ENCODE measurements at regions not wholly inside any gene's neighbourhood (a gene's known extent, or its start where the extent isn't known, plus 50 kb on each side); places are given as distances from the start of the nearest gene placed in this dataset.
"Not testable (repeated sequence)": the region's sequence is repeated elsewhere in the genome, so short reads cannot be mapped to it uniquely, and the experiment has no call there.

DNA sequence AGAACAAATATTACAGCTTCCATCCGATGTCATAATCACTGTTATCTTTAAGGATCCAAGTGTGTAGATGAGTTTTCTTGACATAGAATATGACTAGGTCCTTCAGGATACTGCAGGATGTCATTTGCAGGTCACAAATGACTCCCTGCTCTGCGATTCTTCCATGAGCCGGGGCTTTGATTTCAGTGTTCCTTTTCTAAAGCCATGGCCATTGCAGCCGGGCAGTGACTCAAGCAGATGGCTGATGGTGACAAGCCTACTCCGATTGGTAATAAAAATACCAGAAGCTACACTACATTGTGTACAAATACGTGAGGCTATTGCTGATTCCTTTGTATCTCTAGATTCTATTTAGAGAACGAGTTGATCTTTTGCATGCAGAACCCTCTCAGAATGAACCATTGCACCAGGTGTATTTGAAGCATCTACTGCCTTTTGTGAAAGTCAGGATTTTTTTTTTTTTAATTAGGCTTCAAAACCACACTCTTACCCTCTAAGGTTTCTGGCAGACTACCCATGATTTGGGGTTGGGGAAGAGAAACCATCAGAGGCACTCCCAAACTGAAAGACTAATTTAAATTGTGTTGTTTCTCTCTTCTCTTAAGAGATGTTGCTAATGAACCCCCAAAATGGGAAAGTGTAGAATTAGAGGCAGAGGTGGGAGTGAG, 271.0 kb upstream of the ADRA1B start:
- no peak for DNase-seq (ENCODE audit: low spot score)

DNA sequence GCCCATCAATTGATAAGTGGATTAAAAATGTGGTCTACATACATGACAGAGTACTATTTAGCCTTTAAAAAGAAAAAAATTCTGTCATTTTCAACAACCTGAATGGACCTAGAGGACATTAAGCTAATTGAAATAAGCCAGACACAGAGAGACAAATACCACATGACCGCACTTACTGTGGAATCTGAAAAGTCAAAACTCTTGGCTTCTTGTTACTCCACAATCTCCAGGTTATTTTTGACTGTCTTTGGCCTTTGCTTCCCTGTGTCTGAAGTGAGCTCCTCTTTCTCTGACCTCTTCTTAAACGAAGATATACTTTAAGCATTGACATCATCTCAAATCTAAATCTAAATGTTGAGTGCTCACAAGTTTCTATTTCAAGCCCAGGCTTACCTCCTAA, 265.5 kb upstream of the ADRA1B start:
- no peak for DNase-seq (ENCODE audit: low spot score)

DNA sequence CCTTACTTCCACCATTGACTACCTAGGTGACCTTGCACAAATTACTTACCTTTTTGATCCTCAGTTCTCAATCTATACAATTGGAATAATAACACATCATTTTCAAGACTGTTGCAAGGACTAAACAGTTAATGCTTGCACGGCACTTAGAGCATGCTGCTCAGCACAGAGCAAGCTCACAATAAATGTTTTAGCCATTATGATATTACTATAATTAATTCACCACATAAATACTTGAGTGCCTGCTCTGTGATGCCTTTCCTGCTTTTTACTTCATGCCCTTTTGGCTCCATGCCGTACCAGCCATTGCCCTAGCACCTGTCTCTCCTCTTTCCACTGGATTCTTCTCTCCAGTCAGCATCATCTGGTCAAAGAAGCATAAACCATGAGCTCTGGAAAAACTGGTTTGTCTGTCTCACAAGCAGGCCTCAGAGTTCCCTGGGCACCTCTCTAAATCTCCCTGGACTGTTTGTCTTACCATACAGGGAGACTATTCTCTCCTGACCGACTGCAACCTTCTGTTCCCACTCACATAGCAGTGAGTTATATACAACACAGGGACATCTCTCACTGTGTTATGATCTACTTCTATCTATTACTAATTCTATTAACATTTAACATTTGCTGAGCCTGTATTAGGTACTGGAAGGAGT, 260.4 kb upstream of the ADRA1B start:
- DNase-seq (ENCODE audit: low spot score), result no peak

DNA sequence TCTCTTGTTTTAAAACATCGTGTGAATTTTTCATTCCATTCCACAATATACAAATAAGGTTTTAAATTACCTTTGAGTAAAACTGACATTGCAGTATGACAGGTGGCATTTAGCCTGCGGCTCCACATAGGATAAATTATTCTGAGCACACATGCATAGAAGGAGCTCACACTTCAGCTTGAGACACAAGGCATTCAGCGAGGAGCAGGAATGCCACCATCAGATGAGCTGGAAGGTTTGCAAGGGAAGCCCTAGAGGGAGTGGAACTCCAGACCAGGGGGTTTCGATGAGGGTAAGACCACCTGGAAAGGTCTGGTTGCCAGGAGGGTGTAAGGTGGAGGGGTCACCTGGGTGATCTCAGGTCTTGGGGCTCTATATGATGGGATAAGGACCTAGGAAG, 259.0 kb upstream of the ADRA1B start:
- no peak for DNase-seq (ENCODE audit: low spot score)

DNA sequence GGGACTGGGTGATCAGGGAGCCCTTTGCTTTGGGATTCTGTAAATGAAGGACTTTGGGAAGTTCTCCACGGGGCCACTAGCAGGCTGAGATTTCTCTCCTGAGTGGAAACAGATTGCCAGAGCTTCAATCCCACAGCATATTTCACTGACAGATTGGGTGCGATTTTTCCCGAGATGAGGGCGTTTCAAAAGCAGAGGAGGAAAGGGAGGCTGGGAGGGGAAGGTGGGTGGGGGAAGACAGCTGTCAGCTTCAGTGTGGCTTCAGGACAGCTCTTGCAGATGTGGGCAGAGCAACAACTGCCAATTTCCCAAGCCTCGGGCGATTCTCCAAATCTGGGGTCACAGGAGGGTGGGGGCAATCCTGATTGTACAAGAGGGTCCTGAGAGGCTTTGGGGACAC, 258.5 kb upstream of the ADRA1B start:
- DNase-seq (ENCODE audit: low spot score), result no peak

DNA sequence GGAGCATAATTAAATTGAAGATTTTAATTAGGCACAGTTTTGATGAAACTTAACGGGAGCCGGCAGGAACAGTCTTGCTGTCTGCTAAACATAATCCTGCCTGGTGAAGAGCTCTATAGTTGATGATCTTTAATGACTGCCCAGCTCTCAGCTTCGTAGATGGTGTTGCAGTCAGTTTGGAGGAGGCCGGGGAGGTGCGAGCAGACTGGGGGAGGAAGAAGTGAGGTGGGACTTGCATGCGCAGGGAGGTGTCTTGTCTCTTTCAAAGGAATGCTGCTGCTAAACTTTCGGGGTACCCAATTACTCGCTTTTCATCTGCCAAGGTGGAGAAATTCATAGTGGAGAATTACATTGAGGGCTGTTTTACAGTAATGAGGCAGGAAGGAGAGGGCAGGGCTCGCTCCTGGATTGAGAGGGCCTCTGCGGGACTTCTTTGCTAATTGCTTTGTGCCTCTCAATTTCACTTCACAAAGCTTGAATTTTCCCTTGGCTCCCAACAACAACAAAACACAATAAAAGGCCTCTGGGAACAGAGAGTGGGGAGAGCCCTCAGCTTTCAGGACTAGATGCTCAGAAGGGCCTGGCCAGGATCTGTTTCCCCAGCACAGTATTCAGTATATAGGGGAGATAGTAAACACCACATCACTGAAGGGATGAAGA, 257.9 kb upstream of the ADRA1B start:
- DNase-seq (ENCODE audit: low spot score), result no peak

DNA sequence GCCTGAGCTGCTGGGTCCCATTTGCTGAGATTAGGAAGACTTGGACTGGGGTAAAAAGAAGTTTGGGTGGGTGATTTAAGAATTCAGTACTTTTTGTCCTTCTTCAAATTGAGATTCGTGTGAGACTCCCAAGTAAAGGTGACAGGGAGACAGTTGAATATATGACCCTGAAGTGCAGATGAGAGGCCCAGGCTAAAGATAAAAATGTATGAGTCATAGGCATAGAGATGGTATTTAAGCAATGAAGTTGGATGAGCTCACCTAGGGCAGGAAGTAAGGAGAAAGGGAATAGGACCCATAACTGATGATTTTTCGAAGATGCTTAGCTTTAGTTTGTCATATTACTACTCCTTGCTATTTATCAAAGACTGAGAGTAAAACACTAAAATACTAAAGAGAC, 255.9 kb upstream of the ADRA1B start:
- DNase-seq (ENCODE audit: low spot score), result no peak

DNA sequence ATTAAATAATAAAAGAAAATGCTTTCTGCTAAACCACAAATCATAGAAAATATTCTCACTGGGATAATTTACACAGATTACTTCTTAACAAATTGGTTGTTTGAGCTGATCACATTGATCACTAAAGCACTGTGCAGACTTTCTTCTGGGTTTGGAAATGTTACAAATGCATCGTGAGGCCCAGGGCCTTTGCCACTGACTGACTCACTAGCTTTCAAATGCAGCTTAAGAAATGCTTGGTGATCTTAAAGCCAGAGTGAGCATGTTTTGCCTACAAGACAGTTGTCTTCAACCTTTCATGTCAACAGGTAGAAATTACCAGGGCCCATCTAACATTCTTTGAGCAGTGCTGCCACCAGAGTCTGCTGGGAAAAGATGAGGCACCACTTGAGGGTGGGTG, 252.3 kb upstream of the ADRA1B start:
- no peak for DNase-seq (ENCODE audit: low spot score)

DNA sequence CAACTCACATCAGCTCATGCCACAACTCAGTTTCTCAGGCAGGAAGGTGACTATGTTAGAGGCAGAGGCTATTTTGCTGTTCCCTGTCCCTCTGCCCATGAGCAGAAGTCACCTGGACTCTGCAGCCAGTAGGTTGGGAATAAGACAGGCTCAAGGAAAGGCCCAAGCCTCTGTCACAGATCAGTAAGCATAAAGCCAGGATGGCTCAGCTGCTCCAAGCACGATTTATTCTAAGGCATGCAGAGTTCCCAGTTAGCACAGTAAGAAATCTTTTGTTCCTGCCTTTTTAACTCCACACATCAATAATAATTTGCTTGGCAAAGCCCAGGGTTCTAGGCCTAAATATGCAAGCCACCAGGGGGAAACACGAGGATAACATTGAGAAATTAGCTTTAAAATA, 249.0 kb upstream of the ADRA1B start:
- no peak for DNase-seq (ENCODE audit: low spot score)

DNA sequence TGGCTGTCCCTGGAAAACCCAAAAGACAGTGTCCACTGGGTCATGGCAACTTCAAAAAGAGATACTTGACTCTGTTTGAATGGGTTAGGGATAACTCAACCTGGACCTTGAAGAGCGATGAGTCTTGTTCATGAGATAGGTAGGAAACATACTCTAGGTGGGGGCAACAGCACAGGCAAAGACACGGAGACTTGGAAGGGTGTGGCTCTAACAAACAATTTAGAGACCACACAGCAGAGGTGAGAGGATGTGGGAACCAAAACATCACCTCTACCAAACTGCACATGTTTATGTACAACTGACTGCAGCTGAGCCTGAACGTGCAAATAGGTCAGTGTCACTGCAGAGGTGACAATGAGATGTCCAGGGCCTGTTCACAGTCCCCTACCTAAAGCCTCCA, 247.7 kb upstream of the ADRA1B start:
- no peak for DNase-seq (ENCODE audit: low spot score)

DNA sequence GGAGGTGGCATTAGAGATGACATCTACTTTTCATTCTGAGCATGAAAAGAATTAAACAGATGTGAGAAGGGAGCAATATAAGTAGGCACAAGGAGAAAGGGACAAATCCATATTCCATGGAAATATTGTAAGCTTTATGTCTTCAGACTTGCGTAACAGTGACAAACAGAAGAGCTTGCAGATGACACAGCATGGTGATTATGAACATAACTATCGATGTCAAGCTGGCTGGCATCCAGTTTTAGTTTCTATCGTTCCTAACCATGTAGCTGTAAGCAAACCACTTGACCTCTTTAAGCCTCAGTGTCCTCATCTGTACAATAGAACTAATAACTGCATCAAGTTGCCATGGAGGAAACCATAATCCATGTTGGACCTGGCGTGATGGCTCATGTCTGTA, 246.7 kb upstream of the ADRA1B start:
- no peak for DNase-seq (ENCODE audit: low spot score)

DNA sequence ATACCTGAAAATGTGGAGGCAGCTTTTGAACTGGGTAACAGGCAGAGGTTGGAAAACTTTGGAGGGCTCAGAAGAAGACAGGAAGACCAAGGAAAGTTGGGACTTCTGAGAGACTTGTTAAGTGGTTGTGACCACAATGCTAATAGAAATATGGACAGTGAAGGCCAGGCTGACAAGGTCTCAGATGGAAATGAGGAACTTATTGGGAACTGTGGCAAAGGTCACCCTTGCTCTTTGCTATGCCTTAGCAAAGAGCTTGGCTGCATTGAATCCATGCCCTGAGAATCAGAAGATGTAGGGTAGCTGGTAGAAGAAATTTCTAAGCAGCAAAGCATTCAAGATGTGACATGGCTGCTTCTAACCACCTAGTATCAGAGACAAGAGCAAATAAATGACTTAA, 244.4 kb upstream of the ADRA1B start:
- DNase-seq (ENCODE audit: low spot score), result no peak

DNA sequence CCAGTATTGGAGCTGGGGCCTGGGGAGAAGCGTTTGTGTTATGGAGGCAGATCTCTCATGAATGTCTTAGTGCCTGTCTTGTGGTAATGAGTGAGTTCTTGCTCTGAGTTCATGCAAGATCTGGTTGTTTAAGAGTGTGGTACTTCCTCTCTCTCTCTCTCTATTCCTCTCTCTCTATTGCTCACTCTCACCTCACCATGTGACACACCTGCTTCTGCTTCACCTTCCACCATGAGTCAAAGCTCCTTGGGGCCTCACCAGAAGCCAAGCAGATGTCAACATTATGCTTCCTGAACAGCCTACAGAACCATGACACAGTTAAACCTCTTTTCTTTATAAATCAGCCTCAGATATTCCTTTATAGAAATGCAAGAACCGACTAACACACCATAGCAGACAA, 242.7 kb upstream of the ADRA1B start:
- DNase-seq (ENCODE audit: low spot score), result no peak

DNA sequence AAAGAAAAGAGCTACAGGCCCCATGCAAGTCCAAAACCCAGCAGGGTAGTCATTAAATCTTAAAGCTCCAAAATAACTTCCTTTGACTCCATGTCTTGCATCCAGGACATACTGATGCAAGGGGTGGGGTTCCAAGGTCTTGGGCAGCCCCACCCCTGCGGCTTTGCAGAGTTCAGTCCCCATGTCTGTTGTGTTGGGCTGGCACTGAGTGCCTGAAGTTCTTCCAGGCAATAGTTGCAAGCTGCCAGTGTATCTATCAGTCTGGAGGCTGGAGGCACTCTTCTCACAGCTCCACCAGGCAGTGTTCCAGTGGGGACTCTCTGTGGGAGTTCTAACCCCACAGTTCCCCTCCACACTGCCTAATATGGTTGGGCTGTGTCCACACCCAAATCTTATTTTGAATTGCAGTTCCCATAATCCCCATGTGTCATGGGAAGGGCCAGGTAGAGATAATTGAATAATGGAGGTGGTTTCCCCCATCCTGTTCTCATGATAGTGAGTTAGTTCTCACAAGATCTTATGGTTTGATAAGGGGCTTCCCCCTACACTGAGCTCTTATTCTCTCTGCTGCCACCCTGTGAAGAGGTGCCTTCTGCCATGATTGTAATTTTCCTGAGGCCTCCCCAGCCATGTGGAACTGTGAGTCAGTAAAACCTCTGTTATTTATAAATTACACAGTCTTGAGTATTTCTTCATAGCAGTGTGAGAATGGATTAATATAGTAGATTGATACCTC, 237.5 kb upstream of the ADRA1B start:
- DNase-seq (ENCODE audit: low spot score), result no peak

DNA sequence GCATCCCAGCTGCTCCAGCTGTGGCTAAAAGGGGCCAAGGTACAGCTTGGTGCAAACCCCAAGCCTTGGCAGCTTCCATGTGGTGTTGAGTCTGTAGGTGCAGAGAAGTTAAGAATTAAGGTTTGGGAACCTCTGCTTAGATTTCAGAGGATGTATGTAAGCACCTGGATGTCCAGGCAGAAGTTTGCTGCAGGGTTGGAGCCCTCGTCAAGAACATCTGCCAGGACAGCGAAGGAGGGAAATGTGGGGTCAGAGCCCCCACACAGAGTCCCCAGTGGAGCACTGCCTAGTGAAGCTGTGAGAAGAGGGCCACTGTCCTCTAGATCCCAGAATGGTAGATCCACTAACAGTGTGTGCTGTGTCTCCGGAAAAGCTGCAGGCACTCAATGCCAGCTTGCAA, 236.2 kb upstream of the ADRA1B start:
- DNase-seq (ENCODE audit: low spot score), result no peak

DNA sequence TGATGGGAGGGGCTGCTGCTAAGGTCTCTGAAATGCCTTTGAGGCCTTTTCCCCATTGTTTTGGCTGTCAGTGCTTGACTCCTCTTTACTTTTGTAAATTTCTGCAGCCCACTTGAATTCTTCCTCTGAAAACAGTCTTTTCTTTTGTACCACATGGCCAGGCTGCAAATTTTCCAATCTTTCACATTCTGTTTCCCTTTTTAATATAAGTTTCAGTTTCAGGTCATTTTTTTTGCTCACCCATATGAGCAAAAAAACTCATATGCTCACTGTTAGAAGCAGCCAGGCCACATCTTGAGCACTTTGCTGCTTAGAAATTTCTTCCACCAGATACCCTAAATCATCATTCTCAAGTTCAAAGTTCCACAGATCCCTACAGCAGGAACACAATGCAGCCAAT, 234.6 kb upstream of the ADRA1B start:
- no peak for DNase-seq (ENCODE audit: low spot score)

DNA sequence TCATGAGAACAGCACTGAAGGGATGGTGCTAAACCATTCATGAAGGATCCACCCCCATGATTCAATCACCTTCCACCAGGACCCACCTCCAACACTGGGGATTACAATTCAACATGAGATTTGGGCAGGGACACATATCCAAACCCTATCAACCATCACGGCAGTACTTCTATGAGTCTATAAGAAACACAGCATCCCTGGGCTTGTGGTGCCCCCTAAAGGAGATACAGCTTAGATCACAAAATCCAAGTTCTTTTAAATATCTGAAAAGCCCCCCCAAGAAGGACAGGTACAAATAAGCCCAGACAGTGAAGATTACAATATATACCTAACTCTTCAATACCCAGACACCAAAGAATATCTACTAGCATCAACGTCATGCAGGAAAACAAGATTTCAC, 233.7 kb upstream of the ADRA1B start:
- DNase-seq (ENCODE audit: low spot score), result no peak

DNA sequence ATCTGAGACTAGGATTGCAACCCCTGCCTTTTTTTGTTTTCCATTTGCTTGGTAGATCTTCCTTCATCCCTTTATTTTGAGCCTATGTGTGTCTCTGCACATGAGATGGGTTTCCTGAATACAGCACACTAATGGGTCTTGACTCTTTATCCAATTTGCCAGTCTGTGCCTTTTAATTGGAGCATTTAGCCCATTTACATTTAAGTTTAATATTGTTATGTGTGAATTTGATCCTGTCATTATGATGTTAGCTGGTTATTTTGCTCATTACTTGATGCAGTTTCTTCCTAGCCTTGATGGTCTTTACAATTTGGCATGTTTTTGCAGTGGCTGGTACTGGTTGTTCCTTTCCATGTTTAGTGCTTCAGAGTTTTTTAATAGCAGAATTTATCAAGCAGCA, 228.4 kb upstream of the ADRA1B start:
- not testable (repeated sequence) for DNase-seq (ENCODE audit: low spot score)

DNA sequence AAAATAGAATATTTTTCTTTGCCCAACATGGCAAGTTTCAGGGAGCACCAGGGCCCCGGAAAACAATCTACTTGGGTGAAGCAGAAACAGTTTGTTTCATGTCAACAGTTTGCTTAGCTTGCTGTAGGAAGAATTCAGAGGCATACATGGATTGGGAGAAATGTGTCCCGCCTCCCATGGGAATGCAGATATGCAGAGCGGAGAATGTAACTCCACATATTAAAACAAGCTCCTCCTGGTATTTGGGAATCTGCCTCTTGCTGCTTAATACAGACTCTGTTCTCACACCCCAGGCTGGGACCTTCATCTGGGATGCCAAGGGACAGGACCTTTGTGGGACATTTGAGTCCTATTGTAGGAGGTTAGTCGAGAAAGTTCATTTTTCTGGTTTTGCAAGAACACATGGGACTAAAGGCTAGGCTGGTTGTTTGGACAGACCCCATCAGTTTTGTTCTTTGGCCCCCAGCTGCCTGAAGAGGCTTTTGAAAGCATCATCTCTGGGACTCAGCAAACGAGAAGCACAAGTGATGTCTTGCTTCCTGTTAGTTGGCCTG, 220.5 kb upstream of the ADRA1B start:
- DNase-seq (ENCODE audit: low spot score), result no peak

DNA sequence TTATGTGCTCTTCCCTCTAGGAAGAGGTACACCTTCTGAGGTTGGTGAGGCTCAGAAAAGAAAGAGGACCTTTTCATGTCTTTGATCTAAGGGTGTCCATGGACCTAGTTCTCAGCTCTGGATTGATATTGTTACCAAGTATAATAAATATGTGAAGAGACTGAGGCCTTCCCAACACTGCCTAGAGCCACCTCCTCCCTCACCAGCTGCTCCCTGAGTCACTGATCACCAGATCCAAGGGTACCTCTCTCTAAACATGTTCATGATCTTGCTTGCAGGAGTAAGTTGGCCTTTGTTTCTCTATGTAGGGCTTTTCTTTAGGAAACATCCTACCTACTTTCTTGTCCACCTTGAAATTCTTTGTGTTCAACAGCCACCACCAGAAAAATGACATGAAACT, 218.8 kb upstream of the ADRA1B start:
- DNase-seq (ENCODE audit: low spot score), result no peak

DNA sequence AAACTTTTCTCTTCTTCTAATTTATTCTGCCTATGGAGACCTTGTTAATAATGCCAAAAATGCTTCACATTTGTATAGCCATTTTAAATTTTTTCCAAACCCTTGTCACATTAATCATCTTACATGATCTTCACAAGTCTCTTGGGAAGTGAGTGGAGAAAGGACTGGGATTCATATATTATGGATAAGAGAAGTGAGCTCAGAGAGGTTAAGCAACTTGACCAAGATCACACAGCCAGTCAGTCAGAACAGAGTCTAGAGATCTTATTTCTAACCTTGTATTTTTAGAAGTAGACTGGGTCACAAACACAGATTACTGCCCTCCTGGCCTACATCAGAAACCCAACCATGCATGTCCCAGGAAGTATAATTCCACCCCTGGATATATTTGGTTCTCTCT, 218.0 kb upstream of the ADRA1B start:
- no peak for DNase-seq (ENCODE audit: low spot score)

DNA sequence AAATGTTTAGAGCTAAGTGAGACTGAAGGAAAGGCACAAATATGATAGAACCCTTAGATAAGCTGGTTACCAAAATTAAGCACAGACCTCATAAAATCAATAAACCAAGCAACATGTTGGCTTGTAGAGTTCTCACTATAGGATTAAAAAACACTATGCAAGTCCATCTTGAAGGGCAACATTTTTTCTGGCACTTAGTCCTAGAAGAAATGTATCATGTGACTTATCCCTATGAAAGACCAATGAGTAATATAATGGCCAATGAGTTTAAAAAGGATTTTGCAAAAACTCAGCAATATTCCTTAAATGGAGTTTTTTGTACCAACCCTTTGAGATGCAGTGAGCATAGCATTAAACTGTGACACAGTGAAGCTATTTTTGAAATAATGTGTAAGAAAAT, 216.3 kb upstream of the ADRA1B start:
- DNase-seq (ENCODE audit: low spot score), result no peak

DNA sequence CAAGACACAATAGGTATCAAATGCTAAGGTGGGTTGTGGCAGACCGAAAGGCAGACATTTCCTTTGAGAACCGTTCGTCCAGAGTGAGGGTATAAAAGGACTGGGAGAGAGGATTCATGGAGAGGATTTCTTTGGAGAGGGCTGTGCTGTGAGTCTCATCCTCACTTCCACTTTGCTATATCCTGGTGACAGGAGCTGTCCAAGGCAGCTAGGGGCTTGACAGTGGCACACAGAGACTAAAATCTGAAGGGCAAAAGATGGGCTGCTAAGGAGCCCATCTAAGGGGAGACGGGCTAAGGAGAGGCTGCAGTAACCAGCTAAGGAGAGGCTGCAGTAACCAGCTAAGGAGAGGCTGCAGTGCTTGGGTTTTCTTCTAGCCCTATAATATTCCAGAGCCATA, 214.0 kb upstream of the ADRA1B start:
- no peak for DNase-seq (ENCODE audit: low spot score)

Measured in AG08396 (cell line).